HepG2 (cell line): ENCODE measurements at regions not wholly inside any gene's neighbourhood (a gene's known extent, or its start where the extent isn't known, plus 50 kb on each side); places are given as distances from the start of the nearest gene placed in this dataset.

Source experiments
- ATAC-seq: fragments of 200-7000 bp; cut with Tn5 transposase; 3 replicates; pipeline ENCODE4 v1.9.1; 2020; ENCODE audit warnings: mild to moderate bottlenecking, moderate library complexity
- BruUV-seq: library from RNA; stranded (reverse); fragments of 400-500 nt; replicated peaks from 2 replicates; lab custom pipeline; 2021; lab: Mats Ljungman, UMichigan
- CTCF ChIA-PET: fragments of 300-600 bp; formaldehyde crosslinking; extraction: SDS; loops from one replicate; lab custom pipeline; 2021; ENCODE audit warnings: low total read pairs, inconsistent platforms, low intra/inter-chr PET ratio; lab: Yijun Ruan, JAX
- POLR2A ChIA-PET: fragments of 350-600 bp; sonication (Branson Sonifier 250); formaldehyde crosslinking; loops from one replicate; lab custom pipeline; 2020; ENCODE audit warnings: antibody characterized with exemption, inconsistent platforms; lab: Yijun Ruan, JAX
- DNase-seq: peaks from one replicate; pipeline ENCODE4 v3.0.0-alpha.2; 2015; ENCODE audit warnings: low spot score
- FAIRE-seq: peaks from 3 replicates; lab custom pipeline; 2011; peaks lifted over from hg19 to GRCh38; lab: Jason Lieb, UNC
- H2AFZ ChIP-seq: one replicate; pipeline ENCODE4 v1.6.1; 2011; ENCODE audit warnings: low read length, inconsistent platforms
- H3K27ac ChIP-seq: fragments of 300-600 bp; 3 replicates; pipeline ENCODE4 v1.8.0; 2011; ENCODE audit warnings: mixed run types, mild to moderate bottlenecking, mixed read lengths, low read length, inconsistent platforms; ENCODE audit not compliant: insufficient read depth; ENCODE audit errors: extremely low read length
- H3K27me3 ChIP-seq, 2 experiments: fragments of 200-600 bp in 1 of 2; 2 replicates in 1 of 2; 3 replicates in 1 of 2; pipeline versions ENCODE4 v1.6.0 to v1.8.0; 2011; ENCODE audit warnings: low read length in 2 of 2, mild to moderate bottlenecking in 2 of 2, moderate library complexity in 2 of 2, inconsistent platforms in 1 of 2; ENCODE audit not compliant: insufficient read depth in 2 of 2, control insufficient read depth in 1 of 2
- H3K36me3 ChIP-seq, 2 experiments: fragments of 200-600 bp in 1 of 2; replicated peaks in 1 of 2; 2 replicates in 1 of 2; 3 replicates in 1 of 2; pipeline versions ENCODE4 v1.5.1 to v1.8.0; 2011; ENCODE audit warnings: low read length in 2 of 2, inconsistent platforms in 1 of 2; ENCODE audit not compliant: insufficient read depth in 2 of 2, control insufficient read depth in 1 of 2
- H3K4me1 ChIP-seq: 2 replicates; pipeline ENCODE4 v1.5.1; 2012; ENCODE audit warnings: low read length, inconsistent platforms; ENCODE audit not compliant: insufficient read depth
- H3K4me2 ChIP-seq: 2 replicates; pipeline ENCODE4 v1.6.0; 2011; ENCODE audit warnings: low read depth, low read length, inconsistent platforms
- H3K4me3 ChIP-seq, 3 experiments: fragments of 200-600 bp in 1 of 3; sonication (generic), shearing (Covaris generic) in 1 of 3; replicated peaks in 1 of 3; 2 replicates each; pipeline ENCODE4 v1.5.1; 2011 to 2016; ENCODE audit warnings: low read length in 3 of 3, inconsistent platforms in 2 of 3, low read depth in 2 of 3, mild to moderate bottlenecking in 2 of 3, control low read depth in 1 of 3, mixed read lengths in 1 of 3; ENCODE audit not compliant: insufficient read depth in 1 of 3
- H3K79me2 ChIP-seq: one replicate; pipeline ENCODE4 v1.6.1; 2011; ENCODE audit warnings: low read length, inconsistent platforms; ENCODE audit not compliant: insufficient read depth
- H3K9ac ChIP-seq: 2 replicates; pipeline ENCODE4 v1.6.0; 2011; ENCODE audit warnings: mild to moderate bottlenecking, low read depth, low read length, inconsistent platforms; ENCODE audit not compliant: insufficient read depth
- H3K9me3 ChIP-seq: 2 replicates; pipeline ENCODE4 v1.5.1; 2012; ENCODE audit warnings: mild to moderate bottlenecking, low read length
- H4K20me1 ChIP-seq: 2 replicates; pipeline ENCODE4 v1.6.0; 2011; ENCODE audit warnings: inconsistent platforms, mild to moderate bottlenecking, low read length, moderate library complexity; ENCODE audit not compliant: insufficient read depth
- BRD4 ChIP-seq: sonication (generic); formaldehyde crosslinking; IDR thresholded peaks from 2 replicates; pipeline ENCODE4 v1.4.0; 2020; ENCODE audit warnings: missing genetic modification reagents
- HHEX ChIP-seq: IDR thresholded peaks from 2 replicates; pipeline ENCODE4 v1.6.1; 2016; ENCODE audit warnings: control low read depth
- MAFK ChIP-seq, 2 experiments: IDR thresholded peaks in 1 of 2; conservative IDR thresholded peaks in 1 of 2; 2 replicates each; pipeline ENCODE4 v1.6.1; 2011; ENCODE audit warnings: improper control_type of control experiment in 2 of 2, low read length in 2 of 2
- TAF1 ChIP-seq: sonication (generic); formaldehyde crosslinking; IDR thresholded peaks from 2 replicates; pipeline ENCODE4 v1.4.0; 2020; ENCODE audit warnings: missing genetic modification reagents
- TAF15 ChIP-seq: fragments of 200-400 bp; formaldehyde crosslinking; IDR thresholded peaks from one replicate; pipeline ENCODE4 v1.6.1; 2018; ENCODE audit warnings: mild to moderate bottlenecking, low read depth, low read length; ENCODE audit not compliant: poor library complexity, severe bottlenecking
- TP53 ChIP-seq: sonication (generic); formaldehyde crosslinking; conservative IDR thresholded peaks from 2 replicates; pipeline ENCODE4 v1.4.0; 2020; ENCODE audit warnings: missing genetic modification reagents
- ZNF251 ChIP-seq: sonication (generic); formaldehyde crosslinking; IDR thresholded peaks from 2 replicates; pipeline ENCODE4 v1.9.0; 2021; ENCODE audit warnings: mild to moderate bottlenecking, missing genetic modification reagents
- ZNF382 ChIP-seq: sonication (generic); formaldehyde crosslinking; IDR thresholded peaks from 2 replicates; pipeline ENCODE4 v1.5.0; 2020; ENCODE audit warnings: missing genetic modification reagents, mild to moderate bottlenecking, borderline replicate concordance
- ZNF530 ChIP-seq: sonication (generic); formaldehyde crosslinking; IDR thresholded peaks from 2 replicates; pipeline ENCODE4 v1.5.0; 2020; ENCODE audit warnings: low read depth, mild to moderate bottlenecking, missing genetic modification reagents
- ZNF570 ChIP-seq: sonication (generic); formaldehyde crosslinking; IDR thresholded peaks from 2 replicates; pipeline ENCODE4 v1.4.0; 2020; ENCODE audit warnings: mild to moderate bottlenecking, missing genetic modification reagents, borderline replicate concordance
- ZNF777 ChIP-seq: sonication (generic); formaldehyde crosslinking; IDR thresholded peaks from 2 replicates; pipeline ENCODE4 v1.4.0; 2020; ENCODE audit warnings: missing genetic modification reagents
- ZNF839 ChIP-seq: sonication (generic); formaldehyde crosslinking; IDR thresholded peaks from 2 replicates; pipeline ENCODE4 v1.4.0; 2020; ENCODE audit warnings: missing genetic modification reagents, mild to moderate bottlenecking, borderline replicate concordance
- WGBS: methylation state at CpG from one replicate; pipeline ENCODE4 v1.1.6; 2017; ENCODE audit warnings: low lambda C conversion rate; 5-methylcytosine and 5-hydroxymethylcytosine counted together
- in situ Hi-C: cut with HindIII; loops from 2 replicates; pipeline ENCODE4 v1.10.0; 2017; ENCODE audit warnings: low pct_unique_long_range_greater_than_20kb; ENCODE audit not compliant: extremely low pct_ligation_motif_present
- intact Hi-C: fragments of 100-400 bp; cut with micrococcal nuclease; formaldehyde crosslinking; loops from one replicate; pipeline ENCODE4 v1.10.0; 2022; ENCODE audit not compliant: unreplicated experiment
- TF ChIP-seq, protein P1 (sequence below): fragments of 450-650 bp; IDR thresholded peaks from 2 replicates; pipeline ENCODE4 v1.6.1; 2017
- TF ChIP-seq, protein P2 (sequence below): sonication (generic); formaldehyde crosslinking; IDR thresholded peaks from 2 replicates; pipeline ENCODE4 v1.4.0; 2020; ENCODE audit warnings: missing genetic modification reagents
- TF ChIP-seq, protein P3 (sequence below): IDR thresholded peaks from 2 replicates; pipeline ENCODE4 v1.6.1; 2016; ENCODE audit warnings: low read depth

DNA sequence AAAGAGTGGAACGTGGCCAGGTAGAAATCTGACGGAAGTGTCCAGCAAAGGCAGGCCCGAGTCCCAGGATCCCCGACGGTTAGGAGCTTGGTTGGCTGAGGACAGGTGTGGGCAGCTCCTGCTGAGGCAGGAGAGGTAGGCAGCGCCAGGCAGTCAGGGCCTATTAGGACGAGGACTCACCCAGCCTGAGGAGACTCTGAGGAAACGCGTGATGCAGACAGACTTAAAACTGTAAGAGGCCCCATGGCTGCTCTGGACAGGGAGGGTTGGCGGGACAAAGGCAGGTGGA is 255.7 kb upstream of the SFSWAP start:
- Histone ChIP-seq H3K4me2 (no peak overlapping the region), H3K4me3 (no peak overlapping the region), H2AFZ (no peak overlapping the region), H3K27ac (no peak overlapping the region), H3K4me1 (no peaks in the 10 kb centered on the region), H3K79me2 (no peaks in the 10 kb centered on the region), H3K9ac (no peak overlapping the region), H3K27me3 (peaks cover 4 to 30% of the 10 kb centered on the region in 2 experiments; a peak in 3 of 5 replicates), H3K9me3 (no peaks in the 10 kb centered on the region), H3K36me3 (no peaks in the 10 kb centered on the region), H4K20me1 (no peaks in the 10 kb centered on the region)
- DNase-seq, result no peak
- BruUV-seq, result no TSS peak
- no peak for FAIRE-seq
- TF ChIP-seq TAF15, result no peak
- TF ChIP-seq ZNF382, result no peak
- no peak for TF ChIP-seq ZNF570 (CRISPR knock-in tag)
- no peak for TF ChIP-seq TAF1 (CRISPR knock-in tag)
- no peak for TF ChIP-seq ZNF839 (CRISPR knock-in tag)
- no peak for TF ChIP-seq TP53
- TF ChIP-seq MAFK (conservative IDR thresholded peaks at IDR 0.05 in 1 of 2, IDR thresholded peaks at IDR 0.05 in 1 of 2; ENCODE audit: low read length in 2 of 2), result no peak
- TF ChIP-seq ZNF777, result no peak
- TF ChIP-seq, protein P1, sequence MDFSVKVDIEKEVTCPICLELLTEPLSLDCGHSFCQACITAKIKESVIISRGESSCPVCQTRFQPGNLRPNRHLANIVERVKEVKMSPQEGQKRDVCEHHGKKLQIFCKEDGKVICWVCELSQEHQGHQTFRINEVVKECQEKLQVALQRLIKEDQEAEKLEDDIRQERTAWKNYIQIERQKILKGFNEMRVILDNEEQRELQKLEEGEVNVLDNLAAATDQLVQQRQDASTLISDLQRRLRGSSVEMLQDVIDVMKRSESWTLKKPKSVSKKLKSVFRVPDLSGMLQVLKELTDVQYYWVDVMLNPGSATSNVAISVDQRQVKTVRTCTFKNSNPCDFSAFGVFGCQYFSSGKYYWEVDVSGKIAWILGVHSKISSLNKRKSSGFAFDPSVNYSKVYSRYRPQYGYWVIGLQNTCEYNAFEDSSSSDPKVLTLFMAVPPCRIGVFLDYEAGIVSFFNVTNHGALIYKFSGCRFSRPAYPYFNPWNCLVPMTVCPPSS, result no peak
- TF ChIP-seq, protein P2, sequence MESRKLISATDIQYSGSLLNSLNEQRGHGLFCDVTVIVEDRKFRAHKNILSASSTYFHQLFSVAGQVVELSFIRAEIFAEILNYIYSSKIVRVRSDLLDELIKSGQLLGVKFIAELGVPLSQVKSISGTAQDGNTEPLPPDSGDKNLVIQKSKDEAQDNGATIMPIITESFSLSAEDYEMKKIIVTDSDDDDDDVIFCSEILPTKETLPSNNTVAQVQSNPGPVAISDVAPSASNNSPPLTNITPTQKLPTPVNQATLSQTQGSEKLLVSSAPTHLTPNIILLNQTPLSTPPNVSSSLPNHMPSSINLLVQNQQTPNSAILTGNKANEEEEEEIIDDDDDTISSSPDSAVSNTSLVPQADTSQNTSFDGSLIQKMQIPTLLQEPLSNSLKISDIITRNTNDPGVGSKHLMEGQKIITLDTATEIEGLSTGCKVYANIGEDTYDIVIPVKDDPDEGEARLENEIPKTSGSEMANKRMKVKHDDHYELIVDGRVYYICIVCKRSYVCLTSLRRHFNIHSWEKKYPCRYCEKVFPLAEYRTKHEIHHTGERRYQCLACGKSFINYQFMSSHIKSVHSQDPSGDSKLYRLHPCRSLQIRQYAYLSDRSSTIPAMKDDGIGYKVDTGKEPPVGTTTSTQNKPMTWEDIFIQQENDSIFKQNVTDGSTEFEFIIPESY (CRISPR knock-in tag), result no peak
- TF ChIP-seq, protein P3, sequence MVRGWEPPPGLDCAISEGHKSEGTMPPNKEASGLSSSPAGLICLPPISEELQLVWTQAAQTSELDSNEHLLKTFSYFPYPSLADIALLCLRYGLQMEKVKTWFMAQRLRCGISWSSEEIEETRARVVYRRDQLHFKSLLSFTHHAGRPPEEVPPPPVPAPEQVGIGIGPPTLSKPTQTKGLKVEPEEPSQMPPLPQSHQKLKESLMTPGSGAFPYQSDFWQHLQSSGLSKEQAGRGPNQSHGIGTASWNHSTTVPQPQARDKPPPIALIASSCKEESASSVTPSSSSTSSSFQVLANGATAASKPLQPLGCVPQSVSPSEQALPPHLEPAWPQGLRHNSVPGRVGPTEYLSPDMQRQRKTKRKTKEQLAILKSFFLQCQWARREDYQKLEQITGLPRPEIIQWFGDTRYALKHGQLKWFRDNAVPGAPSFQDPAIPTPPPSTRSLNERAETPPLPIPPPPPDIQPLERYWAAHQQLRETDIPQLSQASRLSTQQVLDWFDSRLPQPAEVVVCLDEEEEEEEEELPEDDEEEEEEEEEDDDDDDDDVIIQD (CRISPR knock-in tag), result no peak
- TF ChIP-seq ZNF251 (CRISPR knock-in tag), result no peak
- no peak for TF ChIP-seq ZNF530
- no peak for TF ChIP-seq HHEX (CRISPR knock-in tag)
- TF ChIP-seq BRD4, result no peak
- ChIA-PET CTCF (interaction anchor here (1.3 kb wide), 1 partner anchor 539 kb away, joined by 6 read pairs; no protein-coding TSS in a partner anchor), POLR2A (interaction anchor here (1.0 to 1.1 kb wide), 2 partner anchors 539 to 584 kb away, joined by 3 to 4 read pairs; no protein-coding TSS in a partner anchor)
- intact Hi-C loops (no loop called here), in situ Hi-C loops (loop anchor here (10.0 to 25.0 kb wide), 2 partner anchors 350 to 543 kb away; no protein-coding TSS in a partner anchor)
- ATAC-seq, result peak; percentile 13; the same call in 2 of the 3 replicates
- 17% methylated on average over 10 of the region's 10 CpGs for WGBS
